ENCODE measurements at regions not wholly inside any gene's neighbourhood (a gene's known extent, or its start where the extent isn't known, plus 50 kb on each side); places are given as distances from the start of the nearest gene placed in this dataset.

- TF ChIP-seq, protein P1, sequence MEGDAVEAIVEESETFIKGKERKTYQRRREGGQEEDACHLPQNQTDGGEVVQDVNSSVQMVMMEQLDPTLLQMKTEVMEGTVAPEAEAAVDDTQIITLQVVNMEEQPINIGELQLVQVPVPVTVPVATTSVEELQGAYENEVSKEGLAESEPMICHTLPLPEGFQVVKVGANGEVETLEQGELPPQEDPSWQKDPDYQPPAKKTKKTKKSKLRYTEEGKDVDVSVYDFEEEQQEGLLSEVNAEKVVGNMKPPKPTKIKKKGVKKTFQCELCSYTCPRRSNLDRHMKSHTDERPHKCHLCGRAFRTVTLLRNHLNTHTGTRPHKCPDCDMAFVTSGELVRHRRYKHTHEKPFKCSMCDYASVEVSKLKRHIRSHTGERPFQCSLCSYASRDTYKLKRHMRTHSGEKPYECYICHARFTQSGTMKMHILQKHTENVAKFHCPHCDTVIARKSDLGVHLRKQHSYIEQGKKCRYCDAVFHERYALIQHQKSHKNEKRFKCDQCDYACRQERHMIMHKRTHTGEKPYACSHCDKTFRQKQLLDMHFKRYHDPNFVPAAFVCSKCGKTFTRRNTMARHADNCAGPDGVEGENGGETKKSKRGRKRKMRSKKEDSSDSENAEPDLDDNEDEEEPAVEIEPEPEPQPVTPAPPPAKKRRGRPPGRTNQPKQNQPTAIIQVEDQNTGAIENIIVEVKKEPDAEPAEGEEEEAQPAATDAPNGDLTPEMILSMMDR (IDR thresholded peaks at IDR 0.05) = no peak
- TF ChIP-seq EP300 (IDR thresholded peaks at IDR 0.05) (no peak), POLR2A (IDR thresholded peaks at IDR 0.05) (no peak), POLR2AphosphoS5 (IDR thresholded peaks at IDR 0.05) (no peak)
Measured at GRCh38 chr5:15290953-15291352, 209.0 kb upstream of the FBXL7 start.

Measured in sigmoid colon (tissue), 4 donors.